ENCODE measurements at regions not wholly inside any gene's neighbourhood (a gene's known extent, or its start where the extent isn't known, plus 50 kb on each side); places are given as distances from the start of the nearest gene placed in this dataset.

- H3K9ac ChIP-seq (ENCODE audit: low read length), result no peak overlapping the region
- ChIA-PET CTCF (interaction anchor here (1.4 kb wide), 1 partner anchor 320 kb away, joined by 3 read pairs; no protein-coding TSS in a partner anchor), RAD21 (ENCODE audit: low non-redundant PET in 1 of 2, low total read pairs in 2 of 2, uncharacterized antibody in 2 of 2, unreplicated experiment in 2 of 2) (no interaction called here), POLR2A (no interaction called here)
- H3K9me2 ChIP-seq (ENCODE audit: insufficient read depth), result no peaks in the 10 kb centered on the region
- DNase-seq (ENCODE audit: low read depth, low spot score) (no peak), ATAC-seq (no peak)
- no peak overlapping the region for H3K27ac ChIP-seq (ENCODE audit: low read depth, low read length)
- no peak overlapping the region for H3K4me2 ChIP-seq (ENCODE audit: low read length)
- H3K4me1 ChIP-seq (ENCODE audit: control insufficient read depth in 1 of 2, insufficient read depth in 2 of 2, low read length in 2 of 2), result no peaks in the 10 kb centered on the region
- H3K9me3 ChIP-seq (ENCODE audit: control insufficient read depth in 1 of 2, insufficient read depth in 1 of 2, low read depth in 1 of 2, low read length in 2 of 2), result no peaks in the 10 kb centered on the region
- no peaks in the 10 kb centered on the region for H4K20me1 ChIP-seq (ENCODE audit: insufficient read depth)
- TF ChIP-seq ELF1 (IDR thresholded peaks at IDR 0.05; ENCODE audit: borderline replicate concordance, low read depth), result no peak
- no peak for TF ChIP-seq POLR2A (IDR thresholded peaks at IDR 0.05; ENCODE audit: borderline replicate concordance, extremely low read depth, insufficient read depth, insufficient read length)
- no peak for TF ChIP-seq MAX (IDR thresholded peaks at IDR 0.05)
- TF ChIP-seq, protein P1, sequence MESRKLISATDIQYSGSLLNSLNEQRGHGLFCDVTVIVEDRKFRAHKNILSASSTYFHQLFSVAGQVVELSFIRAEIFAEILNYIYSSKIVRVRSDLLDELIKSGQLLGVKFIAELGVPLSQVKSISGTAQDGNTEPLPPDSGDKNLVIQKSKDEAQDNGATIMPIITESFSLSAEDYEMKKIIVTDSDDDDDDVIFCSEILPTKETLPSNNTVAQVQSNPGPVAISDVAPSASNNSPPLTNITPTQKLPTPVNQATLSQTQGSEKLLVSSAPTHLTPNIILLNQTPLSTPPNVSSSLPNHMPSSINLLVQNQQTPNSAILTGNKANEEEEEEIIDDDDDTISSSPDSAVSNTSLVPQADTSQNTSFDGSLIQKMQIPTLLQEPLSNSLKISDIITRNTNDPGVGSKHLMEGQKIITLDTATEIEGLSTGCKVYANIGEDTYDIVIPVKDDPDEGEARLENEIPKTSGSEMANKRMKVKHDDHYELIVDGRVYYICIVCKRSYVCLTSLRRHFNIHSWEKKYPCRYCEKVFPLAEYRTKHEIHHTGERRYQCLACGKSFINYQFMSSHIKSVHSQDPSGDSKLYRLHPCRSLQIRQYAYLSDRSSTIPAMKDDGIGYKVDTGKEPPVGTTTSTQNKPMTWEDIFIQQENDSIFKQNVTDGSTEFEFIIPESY (IDR thresholded peaks at IDR 0.05; ENCODE audit: extremely low read depth, insufficient replicate concordance, low read length), result no peak
- TF ChIP-seq, protein P2, sequence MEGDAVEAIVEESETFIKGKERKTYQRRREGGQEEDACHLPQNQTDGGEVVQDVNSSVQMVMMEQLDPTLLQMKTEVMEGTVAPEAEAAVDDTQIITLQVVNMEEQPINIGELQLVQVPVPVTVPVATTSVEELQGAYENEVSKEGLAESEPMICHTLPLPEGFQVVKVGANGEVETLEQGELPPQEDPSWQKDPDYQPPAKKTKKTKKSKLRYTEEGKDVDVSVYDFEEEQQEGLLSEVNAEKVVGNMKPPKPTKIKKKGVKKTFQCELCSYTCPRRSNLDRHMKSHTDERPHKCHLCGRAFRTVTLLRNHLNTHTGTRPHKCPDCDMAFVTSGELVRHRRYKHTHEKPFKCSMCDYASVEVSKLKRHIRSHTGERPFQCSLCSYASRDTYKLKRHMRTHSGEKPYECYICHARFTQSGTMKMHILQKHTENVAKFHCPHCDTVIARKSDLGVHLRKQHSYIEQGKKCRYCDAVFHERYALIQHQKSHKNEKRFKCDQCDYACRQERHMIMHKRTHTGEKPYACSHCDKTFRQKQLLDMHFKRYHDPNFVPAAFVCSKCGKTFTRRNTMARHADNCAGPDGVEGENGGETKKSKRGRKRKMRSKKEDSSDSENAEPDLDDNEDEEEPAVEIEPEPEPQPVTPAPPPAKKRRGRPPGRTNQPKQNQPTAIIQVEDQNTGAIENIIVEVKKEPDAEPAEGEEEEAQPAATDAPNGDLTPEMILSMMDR (IDR thresholded peaks at IDR 0.05 in 2 of 3, conservative IDR thresholded peaks at IDR 0.05 in 1 of 3; ENCODE audit: borderline replicate concordance in 1 of 3, insufficient read depth in 1 of 3, low read depth in 2 of 3, low read length in 2 of 3), result no peak
- TF ChIP-seq EZH2 (IDR thresholded peaks at IDR 0.05), result no peak
- no peak for TF ChIP-seq RAD21 (IDR thresholded peaks at IDR 0.05; ENCODE audit: low read depth)
- no peak for TF ChIP-seq REST (IDR thresholded peaks at IDR 0.05; ENCODE audit: low read depth)
- TF ChIP-seq EZH2phosphoT487 (IDR thresholded peaks at IDR 0.05; ENCODE audit: borderline replicate concordance), result no peak
- no peak for TF ChIP-seq JUND (IDR thresholded peaks at IDR 0.05)
- TF ChIP-seq POLR2AphosphoS5 (IDR thresholded peaks at IDR 0.05; ENCODE audit: low read depth, low read length), result no peak
- TF ChIP-seq ATF3 (IDR thresholded peaks at IDR 0.05), result no peak
- TF ChIP-seq TCF7L2 (IDR thresholded peaks at IDR 0.05; ENCODE audit: borderline replicate concordance, extremely low read depth, insufficient read depth, insufficient read length), result no peak
- TF ChIP-seq EGR1 (IDR thresholded peaks at IDR 0.05; ENCODE audit: low read depth), result no peak
- no peak overlapping the region for H3K4me3 ChIP-seq (replicated peaks in 1 of 2; ENCODE audit: low read depth in 1 of 2, low read length in 2 of 2)
- intact Hi-C loops (cut with micrococcal nuclease), result no loop called here
- H3K27me3 ChIP-seq (ENCODE audit: insufficient read depth, low read length), result no peaks in the 10 kb centered on the region
- no peak overlapping the region for H2AFZ ChIP-seq (ENCODE audit: low read depth, low read length, poor library complexity, severe bottlenecking)
- no TSS peak for BruUV-seq (replicated peaks)
- H3K36me3 ChIP-seq (ENCODE audit: control insufficient read depth in 1 of 2, insufficient read depth in 2 of 2, low read length in 2 of 2), result no peaks in the 10 kb centered on the region
- H3K79me2 ChIP-seq (ENCODE audit: insufficient read depth, low read length), result no peaks in the 10 kb centered on the region
Observed at GRCh38 chr14:101226265-101226602, 322.7 kb upstream of the RTL1 start.
